GM12878 (cell line): ENCODE measurements at regions not wholly inside any gene's neighbourhood (a gene's known extent, or its start where the extent isn't known, plus 50 kb on each side); places are given as distances from the start of the nearest gene placed in this dataset.

Experiments
- ATAC-seq: fragments of 200-7000 bp; cut with Tn5 transposase; 3 replicates; pipeline ENCODE4 v1.9.1; 2020; ENCODE audit warnings: mild to moderate bottlenecking, moderate library complexity
- BruUV-seq: library from RNA; stranded (reverse); fragments of 400-500 nt; replicated peaks from 2 replicates; lab custom pipeline; 2021; lab: Mats Ljungman, UMichigan
- CTCF ChIA-PET: fragments of 300-600 bp; sonication (Branson Sonifier 250); formaldehyde crosslinking; extraction: SDS; loops from one replicate; lab custom pipeline; 2021; ENCODE audit warnings: inconsistent platforms; lab: Yijun Ruan, JAX
- POLR2A ChIA-PET: fragments of 350-600 bp; formaldehyde crosslinking; extraction: SDS; loops from one replicate; lab custom pipeline; 2021; ENCODE audit warnings: inconsistent platforms; lab: Charles Lee
- RAD21 ChIA-PET: fragments of 300-600 bp; sonication (Branson Sonifier 250); formaldehyde crosslinking; loops from one replicate; lab custom pipeline; 2023; ENCODE audit warnings: antibody characterized with exemption; ENCODE audit not compliant: unreplicated experiment; lab: Charles Lee
- SMC1A ChIA-PET: fragments of 300-600 bp; sonication (Branson Sonifier 250); formaldehyde crosslinking; loops from one replicate; lab custom pipeline; 2023; ENCODE audit not compliant: unreplicated experiment, uncharacterized antibody; lab: Charles Lee
- DNase-seq: peaks from one replicate; pipeline ENCODE4 v3.0.0-alpha.2; 2011; ENCODE audit warnings: low read depth, low spot score
- FAIRE-seq: peaks from 3 replicates; lab custom pipeline; 2011; peaks lifted over from hg19 to GRCh38; lab: Jason Lieb, UNC
- H2AFZ ChIP-seq: 2 replicates; pipeline ENCODE4 v1.6.0; 2011; ENCODE audit warnings: low read depth, low read length, control low read depth; ENCODE audit not compliant: control insufficient read depth
- H3K27ac ChIP-seq: 2 replicates; pipeline ENCODE4 v1.5.1; 2011; ENCODE audit warnings: control low read depth; ENCODE audit not compliant: control insufficient read depth, insufficient read depth
- H3K27me3 ChIP-seq, 2 experiments: replicated peaks in 1 of 2; 2 replicates each; pipeline versions ENCODE4 v1.6.0 to v1.6.1; 2011; ENCODE audit warnings: low read length in 1 of 2; ENCODE audit not compliant: control insufficient read depth in 2 of 2, insufficient read depth in 2 of 2
- H3K36me3 ChIP-seq, 2 experiments: 2 replicates each; pipeline ENCODE4 v1.5.1; 2011; ENCODE audit warnings: low read length in 1 of 2; ENCODE audit not compliant: control insufficient read depth in 2 of 2, insufficient read depth in 2 of 2
- H3K4me1 ChIP-seq: 2 replicates; pipeline ENCODE4 v1.6.1; 2011; ENCODE audit warnings: mild to moderate bottlenecking, low read length, moderate library complexity, mixed read lengths; ENCODE audit not compliant: control insufficient read depth, insufficient read depth
- H3K4me2 ChIP-seq: 2 replicates; pipeline ENCODE4 v1.6.0; 2011; ENCODE audit warnings: control low read depth; ENCODE audit not compliant: control insufficient read depth, insufficient read depth
- H3K4me3 ChIP-seq: fragments of 200-600 bp; sonication (generic); 2 replicates; pipeline ENCODE4 v1.5.1; 2016
- H3K79me2 ChIP-seq: 2 replicates; pipeline ENCODE4 v1.6.0; 2011; ENCODE audit warnings: low read length; ENCODE audit not compliant: control insufficient read depth, insufficient read depth
- H3K9ac ChIP-seq: 2 replicates; pipeline ENCODE4 v1.8.0; 2011; ENCODE audit warnings: low read length, control low read depth, mixed read lengths; ENCODE audit not compliant: control insufficient read depth, insufficient read depth
- H3K9me3 ChIP-seq: replicated peaks from 3 replicates; pipeline ENCODE4 v1.5.1; 2011; ENCODE audit warnings: mild to moderate bottlenecking, low read length; ENCODE audit not compliant: control insufficient read depth, insufficient read depth
- H4K20me1 ChIP-seq: 2 replicates; pipeline ENCODE4 v1.6.0; 2011; ENCODE audit not compliant: control insufficient read depth, insufficient read depth
- BHLHE40 ChIP-seq, 2 experiments: fragments of 450-650 bp in 1 of 2; IDR thresholded peaks; 2 replicates each; pipeline ENCODE4 v1.6.1; 2011 to 2017; ENCODE audit warnings: low read depth in 2 of 2, borderline replicate concordance in 1 of 2, improper control_type of control experiment in 1 of 2, low read length in 1 of 2, mild to moderate bottlenecking in 1 of 2
- CBFB ChIP-seq: IDR thresholded peaks from 2 replicates; pipeline ENCODE4 v1.6.1; 2016; ENCODE audit warnings: antibody characterized with exemption, low read depth
- CBX3 ChIP-seq: fragments of 200-600 bp; sonication (generic); IDR thresholded peaks from 2 replicates; pipeline ENCODE4 v1.6.1; 2016; ENCODE audit warnings: low read depth, borderline replicate concordance
- CHD4 ChIP-seq: fragments of 200-600 bp; sonication (generic); IDR thresholded peaks from 2 replicates; pipeline ENCODE4 v1.6.1; 2016; ENCODE audit warnings: mild to moderate bottlenecking
- HDGF ChIP-seq: fragments of 450-650 bp; IDR thresholded peaks from 2 replicates; pipeline ENCODE4 v1.6.1; 2016; ENCODE audit warnings: antibody characterized with exemption
- JUND ChIP-seq: IDR thresholded peaks from 2 replicates; pipeline ENCODE4 v1.6.1; 2012; ENCODE audit warnings: low read depth, mild to moderate bottlenecking, low read length, improper control_type of control experiment, moderate library complexity
- MTA2 ChIP-seq: fragments of 450-650 bp; IDR thresholded peaks from 2 replicates; pipeline ENCODE4 v1.6.1; 2016; ENCODE audit warnings: low read depth, mild to moderate bottlenecking, moderate library complexity
- POLR2A ChIP-seq: IDR thresholded peaks from 2 replicates; pipeline ENCODE4 v1.6.1; 2011; ENCODE audit warnings: low read depth, mild to moderate bottlenecking, low read length
- POLR2AphosphoS2 ChIP-seq: IDR thresholded peaks from 2 replicates; pipeline ENCODE4 v1.6.1; 2011; ENCODE audit warnings: low read depth, mild to moderate bottlenecking, low read length, improper control_type of control experiment, moderate library complexity
- POLR2AphosphoS5 ChIP-seq: IDR thresholded peaks from 2 replicates; pipeline ENCODE4 v1.6.1; 2011; ENCODE audit warnings: mild to moderate bottlenecking, low read length, inconsistent platforms
- RB1 ChIP-seq: fragments of 450-650 bp; formaldehyde crosslinking; IDR thresholded peaks from 2 replicates; pipeline ENCODE4 v1.6.1; 2017; ENCODE audit warnings: mild to moderate bottlenecking, borderline replicate concordance
- ZNF384 ChIP-seq: IDR thresholded peaks from 2 replicates; pipeline ENCODE4 v1.6.1; 2012; ENCODE audit warnings: low read depth, mild to moderate bottlenecking, low read length, improper control_type of control experiment, borderline replicate concordance
- WGBS: methylation state at CpG from one replicate; pipeline ENCODE4 v1.1.6; 2016; ENCODE audit warnings: low lambda C conversion rate; ENCODE audit not compliant: insufficient replicate concordance, insufficient coverage; ENCODE audit errors: missing lambda C conversion rate; 5-methylcytosine and 5-hydroxymethylcytosine counted together
- in situ Hi-C: fragments of 300-500 bp; cut with MboI; formaldehyde crosslinking; loops from 9 replicates; pipeline ENCODE4 v1.14.3; 2018; ENCODE audit warnings: mixed read lengths
- intact Hi-C: fragments of 100-400 bp; cut with micrococcal nuclease; formaldehyde crosslinking; loops from one replicate; pipeline ENCODE4 v1.14.2; 2022; ENCODE audit not compliant: unreplicated experiment
- TF ChIP-seq, protein P1 (sequence below): IDR thresholded peaks from 2 replicates; pipeline ENCODE4 v1.6.1; 2012; ENCODE audit warnings: low read length, inconsistent platforms
- TF ChIP-seq, protein P2 (sequence below): fragments of 450-650 bp; IDR thresholded peaks from 2 replicates; pipeline ENCODE4 v1.6.1; 2017; ENCODE audit warnings: borderline replicate concordance
- TF ChIP-seq, protein P3 (sequence below): fragments of 150-350 bp; IDR thresholded peaks from 2 replicates; pipeline ENCODE4 v1.6.1; 2016; ENCODE audit warnings: low read depth, low read length

DNA sequence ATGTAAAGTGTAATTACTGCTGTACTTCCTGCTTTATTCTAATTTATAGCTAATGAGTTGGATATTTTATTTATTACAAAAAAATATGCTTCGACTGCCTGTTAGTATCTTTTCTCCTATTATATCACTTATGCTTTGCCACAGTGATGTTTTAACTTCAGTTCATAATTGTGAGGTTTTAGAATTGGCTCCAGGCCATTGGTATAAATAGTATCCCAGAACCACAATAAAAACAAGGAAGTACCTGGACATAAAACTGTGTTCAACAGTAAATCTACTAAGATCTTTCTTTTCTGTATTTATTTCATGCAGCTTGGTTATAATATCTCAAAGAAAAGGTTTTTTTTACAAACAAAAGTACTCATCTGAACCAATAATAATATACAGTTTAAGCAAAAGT, 354.3 kb upstream of the CDH9 start:
- ChIA-PET SMC1A (no interaction called here), RAD21 (no interaction called here), CTCF (no interaction called here), POLR2A (no interaction called here)
- Histone ChIP-seq H3K27me3 (no peaks in the 10 kb centered on the region), H3K4me2 (no peak overlapping the region), H2AFZ (no peak overlapping the region), H3K9me3 (no peaks in the 10 kb centered on the region), H4K20me1 (no peaks in the 10 kb centered on the region), H3K4me3 (no peak overlapping the region), H3K36me3 (no peaks in the 10 kb centered on the region), H3K27ac (no peak overlapping the region), H3K4me1 (no peaks in the 10 kb centered on the region), H3K9ac (no peak overlapping the region), H3K79me2 (no peaks in the 10 kb centered on the region)
- FAIRE-seq (no peak), ATAC-seq (no peak), DNase-seq (no peak)
- in situ Hi-C loops (no loop called here), intact Hi-C loops (no loop called here)
- TF ChIP-seq POLR2A: no peak
- TF ChIP-seq ZNF384: no peak
- TF ChIP-seq POLR2AphosphoS2: no peak
- TF ChIP-seq POLR2AphosphoS5: no peak
- TF ChIP-seq RB1: no peak
- TF ChIP-seq BHLHE40 (IDR thresholded peaks at IDR 0.05; ENCODE audit: borderline replicate concordance in 1 of 2, low read depth in 2 of 2, low read length in 1 of 2): no peak
- TF ChIP-seq, protein P1, sequence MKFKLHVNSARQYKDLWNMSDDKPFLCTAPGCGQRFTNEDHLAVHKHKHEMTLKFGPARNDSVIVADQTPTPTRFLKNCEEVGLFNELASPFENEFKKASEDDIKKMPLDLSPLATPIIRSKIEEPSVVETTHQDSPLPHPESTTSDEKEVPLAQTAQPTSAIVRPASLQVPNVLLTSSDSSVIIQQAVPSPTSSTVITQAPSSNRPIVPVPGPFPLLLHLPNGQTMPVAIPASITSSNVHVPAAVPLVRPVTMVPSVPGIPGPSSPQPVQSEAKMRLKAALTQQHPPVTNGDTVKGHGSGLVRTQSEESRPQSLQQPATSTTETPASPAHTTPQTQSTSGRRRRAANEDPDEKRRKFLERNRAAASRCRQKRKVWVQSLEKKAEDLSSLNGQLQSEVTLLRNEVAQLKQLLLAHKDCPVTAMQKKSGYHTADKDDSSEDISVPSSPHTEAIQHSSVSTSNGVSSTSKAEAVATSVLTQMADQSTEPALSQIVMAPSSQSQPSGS: no peak
- TF ChIP-seq, protein P2, sequence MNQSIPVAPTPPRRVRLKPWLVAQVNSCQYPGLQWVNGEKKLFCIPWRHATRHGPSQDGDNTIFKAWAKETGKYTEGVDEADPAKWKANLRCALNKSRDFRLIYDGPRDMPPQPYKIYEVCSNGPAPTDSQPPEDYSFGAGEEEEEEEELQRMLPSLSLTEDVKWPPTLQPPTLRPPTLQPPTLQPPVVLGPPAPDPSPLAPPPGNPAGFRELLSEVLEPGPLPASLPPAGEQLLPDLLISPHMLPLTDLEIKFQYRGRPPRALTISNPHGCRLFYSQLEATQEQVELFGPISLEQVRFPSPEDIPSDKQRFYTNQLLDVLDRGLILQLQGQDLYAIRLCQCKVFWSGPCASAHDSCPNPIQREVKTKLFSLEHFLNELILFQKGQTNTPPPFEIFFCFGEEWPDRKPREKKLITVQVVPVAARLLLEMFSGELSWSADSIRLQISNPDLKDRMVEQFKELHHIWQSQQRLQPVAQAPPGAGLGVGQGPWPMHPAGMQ: no peak
- TF ChIP-seq HDGF: no peak
- TF ChIP-seq, protein P3, sequence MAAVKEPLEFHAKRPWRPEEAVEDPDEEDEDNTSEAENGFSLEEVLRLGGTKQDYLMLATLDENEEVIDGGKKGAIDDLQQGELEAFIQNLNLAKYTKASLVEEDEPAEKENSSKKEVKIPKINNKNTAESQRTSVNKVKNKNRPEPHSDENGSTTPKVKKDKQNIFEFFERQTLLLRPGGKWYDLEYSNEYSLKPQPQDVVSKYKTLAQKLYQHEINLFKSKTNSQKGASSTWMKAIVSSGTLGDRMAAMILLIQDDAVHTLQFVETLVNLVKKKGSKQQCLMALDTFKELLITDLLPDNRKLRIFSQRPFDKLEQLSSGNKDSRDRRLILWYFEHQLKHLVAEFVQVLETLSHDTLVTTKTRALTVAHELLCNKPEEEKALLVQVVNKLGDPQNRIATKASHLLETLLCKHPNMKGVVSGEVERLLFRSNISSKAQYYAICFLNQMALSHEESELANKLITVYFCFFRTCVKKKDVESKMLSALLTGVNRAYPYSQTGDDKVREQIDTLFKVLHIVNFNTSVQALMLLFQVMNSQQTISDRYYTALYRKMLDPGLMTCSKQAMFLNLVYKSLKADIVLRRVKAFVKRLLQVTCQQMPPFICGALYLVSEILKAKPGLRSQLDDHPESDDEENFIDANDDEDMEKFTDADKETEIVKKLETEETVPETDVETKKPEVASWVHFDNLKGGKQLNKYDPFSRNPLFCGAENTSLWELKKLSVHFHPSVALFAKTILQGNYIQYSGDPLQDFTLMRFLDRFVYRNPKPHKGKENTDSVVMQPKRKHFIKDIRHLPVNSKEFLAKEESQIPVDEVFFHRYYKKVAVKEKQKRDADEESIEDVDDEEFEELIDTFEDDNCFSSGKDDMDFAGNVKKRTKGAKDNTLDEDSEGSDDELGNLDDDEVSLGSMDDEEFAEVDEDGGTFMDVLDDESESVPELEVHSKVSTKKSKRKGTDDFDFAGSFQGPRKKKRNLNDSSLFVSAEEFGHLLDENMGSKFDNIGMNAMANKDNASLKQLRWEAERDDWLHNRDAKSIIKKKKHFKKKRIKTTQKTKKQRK: no peak
- TF ChIP-seq CHD4: no peak
- TF ChIP-seq CBFB: no peak
- no peak for TF ChIP-seq MTA2
- no peak for TF ChIP-seq CBX3
- no peak for TF ChIP-seq JUND
- no TSS peak for BruUV-seq
- WGBS: 0% methylated on average over 1 of the region's 1 CpG
